Kasumi-1 (cell line): ENCODE measurements at regions not wholly inside any gene's neighbourhood (a gene's known extent, or its start where the extent isn't known, plus 50 kb on each side); places are given as distances from the start of the nearest gene placed in this dataset.

Experiments
- DNase-seq, 2 experiments: peaks; one replicate each; lab custom pipeline; 2025; lab: John Stamatoyannopoulos, UW

DNA sequence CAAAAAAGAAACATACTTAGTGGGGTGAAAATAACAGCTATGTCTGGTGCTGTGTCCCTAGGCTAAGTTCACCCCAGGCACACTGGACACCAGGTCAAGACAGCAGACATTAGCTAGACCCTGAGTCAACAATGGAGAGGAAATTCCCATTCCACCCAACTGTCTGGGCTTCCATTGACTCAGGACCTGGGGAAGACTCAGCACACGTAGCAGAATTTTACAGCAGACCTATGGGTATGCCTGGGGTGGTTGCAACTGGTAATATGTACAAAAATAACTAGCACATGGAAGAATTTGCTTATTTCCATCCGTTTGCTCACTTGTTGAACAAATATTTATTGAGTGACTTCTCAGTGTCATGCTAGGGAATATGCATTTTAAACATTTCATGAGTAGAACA is 117.0 kb downstream of the GAS1 start:
- no peak for DNase-seq

DNA sequence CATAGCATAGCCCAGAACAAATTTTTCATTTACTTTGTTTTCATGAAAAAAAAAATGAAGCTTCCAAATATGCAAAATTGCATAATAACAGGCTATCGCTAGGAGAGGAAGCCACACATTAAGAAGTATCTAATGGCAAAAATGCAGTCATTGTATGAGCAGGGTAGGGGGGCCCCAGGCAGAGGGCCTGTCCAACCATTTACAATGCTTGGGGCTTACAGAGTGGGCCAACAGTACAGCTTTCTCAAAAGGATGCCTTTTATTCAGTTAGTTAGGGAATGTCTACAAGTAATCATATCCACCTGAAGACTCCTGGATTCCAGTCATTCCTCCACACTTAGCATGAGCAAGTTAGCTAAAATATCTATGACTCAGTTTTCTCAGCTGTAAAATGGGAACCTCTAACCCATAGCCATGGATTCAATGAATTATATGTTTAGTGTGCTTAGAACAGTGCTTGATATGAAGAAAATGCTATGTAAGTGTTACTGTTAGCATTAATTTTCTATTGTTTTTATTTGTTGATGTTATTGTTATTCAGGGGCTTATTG is 117.7 kb downstream of the GAS1 start:
- DNase-seq = no peak

DNA sequence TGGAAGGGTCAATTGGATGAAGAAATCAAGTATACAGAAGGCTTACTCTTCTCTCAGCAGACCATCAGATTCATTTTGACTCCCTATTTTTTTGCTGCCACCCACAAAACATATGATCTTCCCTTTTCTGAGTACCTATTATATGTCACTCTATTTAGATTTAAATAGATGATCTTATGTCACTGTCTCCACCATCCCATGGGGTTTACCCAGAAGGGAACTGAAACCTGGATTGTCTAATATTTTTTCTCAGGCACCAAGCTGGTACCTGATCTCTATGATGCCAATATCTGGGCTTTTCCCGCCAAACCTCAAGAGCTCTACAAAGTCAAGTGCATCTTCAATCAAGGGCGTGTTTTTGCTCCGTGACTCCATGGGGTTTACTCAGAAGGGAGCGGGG is 118.7 kb downstream of the GAS1 start:
- DNase-seq = no peak

DNA sequence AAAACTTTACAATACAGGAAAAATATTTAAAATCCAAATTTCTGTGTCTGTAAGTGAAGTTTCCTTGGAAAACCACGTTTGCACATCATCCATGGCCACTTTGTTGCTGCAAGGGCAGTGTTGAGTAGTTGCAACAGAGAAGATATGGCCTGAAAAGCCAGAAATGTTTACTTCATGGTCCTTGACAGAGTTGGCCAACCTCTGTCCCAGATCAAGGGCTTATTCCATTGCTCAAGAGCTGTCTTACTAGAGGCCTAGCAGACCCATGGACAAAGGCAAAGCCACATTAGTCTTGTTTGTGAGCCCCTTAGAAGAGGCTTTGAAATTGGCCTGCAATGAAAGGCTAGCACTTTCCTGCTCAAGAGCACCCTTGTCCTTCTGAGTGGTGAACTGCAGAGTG is 119.4 kb downstream of the GAS1 start:
- DNase-seq = no peak

DNA sequence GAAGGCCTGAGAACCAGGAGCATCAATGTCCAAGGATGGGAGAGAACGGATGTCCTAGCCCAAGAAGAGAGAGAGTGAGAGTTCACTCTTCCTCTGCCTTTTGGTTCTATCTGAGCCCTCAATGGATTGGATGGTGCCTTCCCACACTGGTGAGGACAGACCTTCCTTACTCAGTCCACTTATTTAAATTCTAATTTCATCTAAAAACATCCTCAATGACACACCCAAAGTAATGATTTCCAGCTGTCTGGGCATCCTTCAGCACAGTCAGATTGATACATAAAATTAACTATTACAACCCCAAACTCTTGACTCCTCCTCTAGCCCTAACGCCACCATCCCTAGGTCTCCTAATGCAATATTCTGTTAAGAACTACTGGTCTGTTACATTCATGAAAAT is 122.0 kb downstream of the GAS1 start:
- DNase-seq = no peak

DNA sequence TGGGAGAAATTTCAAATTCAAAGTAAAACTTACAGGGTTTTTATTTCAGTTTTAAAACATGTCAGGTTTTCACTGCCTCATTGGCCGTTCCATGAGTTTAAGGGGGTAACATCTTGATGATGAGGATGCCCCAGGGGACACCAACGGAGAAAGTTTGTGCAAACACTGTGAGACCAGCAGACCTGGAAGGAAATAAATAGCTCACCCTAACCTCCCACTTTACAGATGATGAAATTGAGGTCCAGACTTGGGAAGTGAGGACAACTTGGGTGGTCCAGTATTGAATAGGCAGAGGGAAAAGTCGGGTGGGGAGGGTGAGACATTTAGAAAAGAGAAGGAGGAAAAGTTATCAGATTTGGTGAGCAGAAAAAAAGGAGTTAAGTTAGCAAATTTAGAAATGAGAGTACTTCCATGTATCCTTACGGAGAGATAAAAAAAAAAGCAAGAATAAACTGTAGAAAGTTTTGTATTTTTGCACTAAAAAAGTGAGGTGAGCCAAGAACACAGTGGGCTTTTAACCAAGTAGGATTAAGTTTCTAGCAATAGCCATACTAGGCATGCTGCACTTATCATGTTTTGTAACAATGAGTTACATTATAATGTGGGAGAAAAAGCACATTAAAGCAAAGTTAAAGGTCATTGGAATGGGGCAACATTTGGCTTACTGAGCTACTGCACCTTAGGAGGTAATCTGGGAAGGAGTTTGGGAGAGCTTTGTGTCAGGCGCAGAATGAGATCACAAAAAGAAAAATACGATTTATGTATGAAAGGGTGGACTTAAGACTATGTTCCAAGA is 125.1 kb downstream of the GAS1 start:
- no peak for DNase-seq

DNA sequence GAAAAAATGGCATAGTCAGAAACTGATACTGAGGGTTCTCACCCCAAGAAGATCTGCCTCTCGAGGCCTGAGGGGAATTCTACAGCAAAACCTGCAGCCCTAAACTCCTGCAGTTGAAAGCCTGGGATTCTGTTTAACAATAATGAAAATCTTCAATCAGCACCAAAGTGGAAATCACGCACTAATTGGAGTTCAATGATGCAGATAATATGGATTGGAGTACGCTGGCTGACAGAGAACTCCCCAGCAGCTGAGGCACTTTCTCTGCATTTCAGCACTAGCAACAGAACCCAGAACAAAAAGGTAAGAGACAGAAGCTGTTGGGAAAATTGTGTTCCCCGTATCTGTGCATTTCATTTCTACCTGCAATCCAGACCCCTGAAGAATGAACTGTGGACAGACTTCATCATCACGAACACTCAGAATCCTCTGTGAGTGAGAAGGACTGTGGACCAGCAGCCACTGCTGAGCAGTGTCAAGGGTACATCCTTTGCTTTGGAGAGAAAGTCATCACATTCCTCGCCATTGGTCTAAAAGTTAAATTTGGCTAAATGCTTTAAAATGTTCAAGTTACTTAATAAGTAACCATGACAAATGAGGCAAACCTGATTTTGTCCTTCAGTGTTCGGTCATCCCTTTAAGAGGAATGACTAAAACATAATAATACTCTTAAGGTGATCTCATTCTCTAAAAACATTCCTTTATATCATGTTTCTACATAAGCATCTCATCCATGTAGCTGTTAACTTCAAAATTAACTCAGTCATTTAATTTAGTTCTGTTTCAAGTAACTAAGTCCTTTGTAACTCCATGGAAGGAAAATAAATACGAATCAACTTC is 126.1 kb downstream of the GAS1 start:
- no peak for DNase-seq

DNA sequence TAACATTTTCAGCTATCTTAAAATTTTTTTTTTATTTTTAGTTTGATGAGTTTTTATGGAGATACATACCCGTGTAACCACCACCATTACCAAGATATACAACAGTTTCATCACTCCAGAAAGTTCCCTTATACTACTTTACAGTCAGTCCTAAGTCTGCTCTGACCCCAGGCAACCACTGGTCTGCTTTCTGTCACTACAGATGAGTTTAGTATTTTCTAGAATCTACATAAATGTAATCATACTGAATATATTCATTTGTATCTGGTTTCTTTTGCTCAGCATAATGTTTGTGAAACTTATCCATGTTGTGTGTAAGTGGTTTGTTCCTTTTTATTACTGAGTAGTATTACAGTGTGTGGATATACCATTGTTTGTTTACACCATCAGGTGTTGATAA is 127.8 kb downstream of the GAS1 start:
- DNase-seq = no peak

DNA sequence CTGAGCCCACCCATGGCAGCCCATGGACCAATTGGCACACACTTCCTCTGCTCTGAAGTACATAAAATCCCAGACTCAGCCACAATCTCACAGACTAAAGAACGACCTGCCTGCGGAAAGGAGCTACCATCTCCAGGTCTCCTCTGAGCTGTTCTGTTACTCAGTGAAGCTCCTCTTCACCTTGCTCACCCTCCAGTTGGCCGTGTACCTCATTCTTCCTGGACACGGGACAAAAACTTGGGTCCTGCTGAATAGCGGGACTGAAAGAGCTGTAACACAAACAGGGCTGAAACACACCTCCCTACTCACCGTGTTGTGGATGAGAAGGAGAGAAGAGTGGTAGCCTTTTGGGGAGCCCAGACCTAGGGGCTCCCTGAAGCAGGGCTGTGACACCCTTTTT is 128.7 kb downstream of the GAS1 start:
- no peak for DNase-seq

DNA sequence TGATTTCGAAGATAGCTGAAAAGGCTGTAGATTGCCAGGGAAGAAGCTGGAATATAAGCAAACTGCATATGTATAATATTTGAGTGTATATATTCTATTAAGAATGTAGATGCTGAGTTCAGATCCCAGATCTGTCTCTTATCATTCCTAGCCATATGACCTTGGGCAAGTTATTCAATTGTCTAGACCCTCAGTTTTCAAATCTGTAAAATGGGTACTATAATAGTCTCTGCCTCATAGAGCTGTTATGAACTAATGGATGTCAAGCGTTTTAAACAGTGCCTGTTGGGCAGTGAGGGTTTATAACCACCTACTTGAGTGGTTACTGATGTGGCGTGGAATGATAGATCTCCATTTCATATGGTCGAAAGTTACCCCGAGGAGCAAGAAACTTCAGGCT is 130.4 kb downstream of the GAS1 start:
- DNase-seq = no peak

DNA sequence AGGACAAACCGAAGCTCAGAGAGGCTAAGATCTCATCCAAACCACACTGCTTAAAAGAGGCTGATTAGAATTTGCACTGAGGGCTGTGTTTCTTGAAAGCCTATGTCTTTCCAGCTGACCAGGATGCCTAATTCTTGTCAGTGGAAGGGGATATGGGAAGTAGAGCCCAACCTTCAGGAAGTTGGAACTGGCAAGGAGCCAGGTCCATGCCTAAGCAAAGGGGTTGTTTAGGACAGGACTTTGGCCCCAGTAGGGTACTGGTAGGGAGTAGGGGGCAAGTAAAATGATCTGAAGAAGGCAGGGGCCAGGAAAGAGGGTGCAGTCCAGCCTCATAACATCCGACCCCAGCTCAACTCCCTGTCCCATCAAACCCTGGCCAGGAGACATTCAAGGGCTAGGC is 130.9 kb downstream of the GAS1 start:
- DNase-seq = no peak

DNA sequence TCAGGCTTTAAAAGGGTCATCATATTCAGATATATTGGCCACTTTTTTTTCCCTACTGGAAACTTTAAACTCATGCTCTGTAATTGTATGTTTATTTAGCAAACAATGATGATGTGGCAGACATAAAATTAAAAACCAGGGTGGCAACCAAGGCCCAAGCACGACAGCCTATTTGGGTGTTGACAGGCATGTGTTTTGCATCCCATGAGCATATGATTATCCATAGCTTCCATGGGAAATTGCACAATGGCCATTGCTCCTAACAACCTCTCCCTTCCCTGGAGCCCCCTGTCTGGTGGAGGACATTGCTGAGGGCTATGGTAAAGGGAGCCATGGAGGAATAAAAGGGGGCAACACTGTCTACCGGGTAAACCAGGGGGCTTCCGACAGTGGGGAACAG is 134.7 kb downstream of the GAS1 start:
- no peak for DNase-seq

DNA sequence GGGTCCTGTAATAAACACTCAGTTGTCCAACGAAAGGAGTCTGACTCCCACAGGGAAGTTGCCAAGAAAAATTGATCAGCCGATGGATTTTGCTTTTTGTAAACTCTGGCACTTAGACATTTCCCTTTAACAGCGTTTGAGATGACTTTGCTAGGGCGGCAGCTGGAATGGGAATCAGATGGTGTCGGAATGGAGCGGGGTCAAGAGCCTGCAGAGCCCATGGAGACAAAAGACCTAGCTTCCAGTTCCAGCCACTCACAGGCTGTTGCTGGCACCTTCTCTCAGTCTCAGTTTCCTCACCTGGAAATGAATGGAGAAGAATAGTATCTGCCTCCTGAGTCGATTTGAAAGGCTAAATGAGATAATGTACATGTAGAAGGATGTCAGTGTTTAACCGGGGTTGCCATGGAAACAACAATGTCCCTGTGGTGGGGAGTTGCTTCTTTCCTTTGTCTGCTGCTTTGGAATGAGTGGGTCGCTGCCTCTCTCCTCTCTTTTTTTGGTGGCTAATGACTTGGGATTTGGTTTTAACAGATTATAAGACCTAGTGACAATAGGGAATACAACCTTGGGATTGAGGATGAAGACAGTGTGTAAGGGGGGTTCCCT is 137.4 kb downstream of the GAS1 start:
- DNase-seq = no peak

DNA sequence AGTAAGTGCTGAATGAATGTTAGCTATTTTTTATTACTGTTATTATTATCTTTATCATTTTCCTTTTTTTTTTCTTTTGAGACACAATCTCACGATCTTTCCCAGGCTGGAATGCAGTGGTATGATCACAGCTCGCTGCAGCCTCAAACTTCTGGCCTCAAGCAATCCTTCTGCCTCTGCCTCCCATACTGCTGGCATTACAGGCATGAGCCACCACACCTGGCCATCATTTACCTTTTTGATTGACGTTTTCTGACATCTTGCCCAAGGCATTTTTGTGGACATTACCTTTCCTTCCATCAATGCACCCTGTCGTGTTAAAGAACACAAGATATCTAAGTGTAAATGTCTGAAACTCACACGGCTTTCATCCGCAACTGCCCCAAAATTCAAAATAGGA is 138.2 kb downstream of the GAS1 start:
- DNase-seq = no peak

DNA sequence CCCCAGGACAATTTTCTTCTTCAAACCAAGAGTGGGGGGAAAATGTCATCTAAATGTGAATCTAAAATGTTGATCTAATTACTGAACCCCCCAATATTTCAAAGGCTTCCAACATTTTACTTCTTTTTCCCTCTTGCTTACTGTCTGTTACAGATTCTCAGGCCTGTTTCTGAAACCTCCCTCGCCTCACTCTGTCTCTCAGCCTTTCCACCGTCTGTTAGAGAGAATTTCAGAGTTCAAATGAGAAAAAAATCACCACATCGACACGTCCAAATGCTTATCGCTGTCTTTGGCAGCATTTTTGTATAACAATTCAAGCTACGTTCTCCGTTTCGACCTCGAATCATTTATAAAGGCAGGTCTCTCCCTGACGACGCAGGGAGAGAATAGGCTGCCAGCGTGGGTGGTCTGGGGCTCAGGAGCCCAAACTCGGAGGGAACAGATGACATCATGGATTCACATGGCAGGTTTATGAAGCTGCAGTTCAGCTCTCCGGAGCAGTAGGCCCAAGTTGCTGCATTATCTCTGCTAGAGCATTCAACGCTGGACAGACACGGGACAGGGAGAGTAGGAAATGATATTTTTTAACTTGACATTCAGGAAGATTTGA is 139.8 kb downstream of the GAS1 start:
- DNase-seq = no peak

DNA sequence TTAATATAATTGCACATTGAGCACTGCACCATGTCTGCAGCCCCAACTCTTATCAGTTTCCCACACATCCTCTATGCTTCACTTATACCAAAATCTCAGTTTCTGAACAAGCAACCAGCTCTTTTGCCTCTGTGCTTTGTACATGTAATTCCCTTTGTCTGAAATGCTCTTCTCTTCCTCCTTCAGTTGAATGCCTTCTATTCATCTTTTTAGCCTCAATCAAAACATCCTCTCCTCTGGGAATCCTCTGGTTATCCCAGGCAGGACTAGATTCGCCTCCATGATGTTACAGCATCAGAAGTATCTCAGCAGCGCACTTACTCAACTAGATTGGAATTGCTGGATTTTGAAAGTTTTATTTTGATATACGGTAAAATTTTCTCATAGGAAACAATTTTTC is 143.3 kb downstream of the GAS1 start:
- DNase-seq = no peak

DNA sequence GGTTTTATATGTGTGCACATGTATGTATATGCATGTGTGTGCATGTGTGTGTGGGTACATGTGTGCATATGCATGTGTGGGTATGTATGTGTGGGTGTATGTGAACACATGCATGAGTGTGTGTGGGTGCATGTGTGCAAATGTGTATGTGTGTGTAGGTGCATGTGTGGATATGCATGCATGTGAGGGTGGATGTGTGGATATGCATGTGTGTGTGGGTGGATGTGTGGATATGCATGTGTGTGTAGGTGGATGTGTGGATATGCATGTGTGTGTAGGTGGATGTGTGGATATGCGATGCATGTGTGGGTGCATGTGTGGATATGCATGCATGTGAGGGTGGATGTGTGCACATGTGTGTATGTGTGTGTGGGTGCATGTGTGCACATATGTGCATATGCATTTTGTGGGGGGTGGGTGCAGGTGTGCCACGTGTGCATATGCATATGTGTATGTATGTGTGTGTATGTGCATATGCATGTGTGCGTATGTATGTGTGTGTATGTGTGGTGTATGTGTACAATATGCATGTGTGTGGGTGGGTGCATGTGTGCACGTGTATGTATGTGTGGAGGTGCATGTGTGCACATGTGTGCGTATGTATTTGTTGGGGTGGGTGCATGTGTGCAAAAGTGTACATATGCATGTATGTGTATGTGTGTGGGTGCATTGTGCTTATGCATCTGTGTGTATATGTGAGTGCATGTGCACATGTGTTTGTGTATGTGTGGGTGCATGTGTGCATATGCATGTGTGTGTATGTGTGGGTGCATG is 144.2 kb downstream of the GAS1 start:
- DNase-seq = no peak

DNA sequence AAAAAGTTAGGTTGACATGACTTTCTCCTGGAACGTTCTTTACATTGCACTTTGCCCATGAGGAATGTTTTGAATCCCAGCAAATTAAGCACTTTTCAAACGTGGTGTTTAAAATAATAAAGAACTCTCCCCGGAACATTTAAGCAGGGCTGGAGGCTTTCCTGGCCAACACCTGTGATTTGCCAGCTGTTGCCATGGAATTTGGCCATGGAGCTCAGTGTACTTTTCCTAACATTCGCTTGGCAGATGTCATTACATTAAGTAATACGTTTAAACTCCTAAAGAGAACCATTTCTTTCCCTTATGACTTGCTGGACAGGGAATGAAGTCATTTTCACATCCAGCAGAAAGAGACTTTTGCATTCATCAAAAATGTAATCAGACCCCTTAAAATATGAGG is 146.1 kb downstream of the GAS1 start:
- no peak for DNase-seq

DNA sequence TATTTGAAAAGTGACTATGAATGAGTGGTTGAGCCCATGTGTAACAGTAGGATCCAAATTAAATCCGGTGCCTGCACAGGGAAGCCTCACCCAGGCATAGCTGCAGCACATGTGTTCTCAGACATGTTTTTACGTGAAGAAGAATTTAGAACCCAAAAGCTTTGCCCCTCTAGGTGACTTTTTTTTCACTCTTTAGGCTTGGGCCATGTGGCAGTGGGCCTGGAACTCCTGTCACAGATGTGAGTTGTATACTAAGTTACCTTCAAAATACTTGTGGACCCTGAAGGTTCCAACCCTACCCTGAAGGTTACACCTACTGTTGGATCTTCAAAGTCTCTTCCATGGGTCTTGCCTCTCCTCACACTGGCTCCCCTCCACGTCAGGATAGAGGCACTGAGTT is 146.6 kb downstream of the GAS1 start:
- no peak for DNase-seq

DNA sequence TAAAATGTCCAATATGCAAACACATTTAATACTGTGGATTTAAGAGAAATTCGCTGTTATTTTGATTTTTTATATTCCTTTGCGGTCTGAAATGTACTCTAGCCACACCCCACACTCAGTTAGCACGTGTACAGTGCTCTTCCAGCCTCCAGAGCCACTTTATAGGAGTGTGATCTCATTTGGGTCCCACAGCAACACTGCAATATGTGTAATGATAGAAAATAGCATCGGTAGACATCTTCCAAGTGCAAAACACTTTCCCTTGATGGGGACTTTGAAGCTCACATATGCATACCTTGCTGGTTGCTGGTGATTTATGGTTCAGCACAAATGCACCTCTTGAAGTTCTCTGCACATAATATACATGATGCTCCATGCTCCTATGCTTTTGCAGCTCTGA is 148.3 kb downstream of the GAS1 start:
- no peak for DNase-seq

DNA sequence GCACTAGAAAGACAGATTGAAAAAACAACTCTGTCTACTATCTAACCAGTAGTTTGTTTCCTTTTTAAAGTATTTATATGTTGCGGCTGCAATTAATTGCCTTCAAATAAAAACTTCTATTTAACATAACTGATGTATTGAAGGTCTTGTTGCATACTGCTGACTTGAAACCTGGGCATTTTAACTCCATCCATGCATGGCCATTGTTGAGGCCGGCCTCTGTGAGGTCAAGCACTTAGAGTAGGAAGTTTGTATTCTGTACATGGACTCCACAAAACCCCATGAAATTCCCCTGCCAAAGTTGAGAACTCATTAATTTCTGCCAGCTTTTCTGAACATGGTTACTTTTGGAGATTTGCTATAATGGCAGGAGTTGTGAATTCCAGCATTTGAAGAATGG is 150.6 kb downstream of the GAS1 start:
- no peak for DNase-seq
